ENCODE measurements at regions not wholly inside any gene's neighbourhood (a gene's known extent, or its start where the extent isn't known, plus 50 kb on each side); places are given as distances from the start of the nearest gene placed in this dataset.

DNA sequence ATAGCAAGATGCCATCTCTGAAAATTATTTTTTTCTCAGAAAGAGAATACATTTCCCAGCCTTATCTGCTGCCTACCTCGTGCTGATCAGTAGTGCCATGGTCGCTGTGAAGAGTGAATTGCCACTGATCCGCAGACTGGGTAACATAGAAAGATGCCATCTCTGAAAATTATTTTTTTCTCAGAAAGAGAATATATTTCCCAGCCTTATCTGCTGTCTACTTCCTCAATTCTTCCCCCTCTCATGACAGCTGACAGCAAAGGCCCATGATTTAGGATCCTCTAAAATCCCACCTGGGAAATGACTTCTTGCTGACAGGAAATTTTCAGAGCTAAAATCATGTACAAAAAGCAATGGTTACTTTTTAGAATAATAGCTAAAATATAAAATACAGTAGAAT is 92.5 kb upstream of the AHR start:
- TF ChIP-seq, protein P1, sequence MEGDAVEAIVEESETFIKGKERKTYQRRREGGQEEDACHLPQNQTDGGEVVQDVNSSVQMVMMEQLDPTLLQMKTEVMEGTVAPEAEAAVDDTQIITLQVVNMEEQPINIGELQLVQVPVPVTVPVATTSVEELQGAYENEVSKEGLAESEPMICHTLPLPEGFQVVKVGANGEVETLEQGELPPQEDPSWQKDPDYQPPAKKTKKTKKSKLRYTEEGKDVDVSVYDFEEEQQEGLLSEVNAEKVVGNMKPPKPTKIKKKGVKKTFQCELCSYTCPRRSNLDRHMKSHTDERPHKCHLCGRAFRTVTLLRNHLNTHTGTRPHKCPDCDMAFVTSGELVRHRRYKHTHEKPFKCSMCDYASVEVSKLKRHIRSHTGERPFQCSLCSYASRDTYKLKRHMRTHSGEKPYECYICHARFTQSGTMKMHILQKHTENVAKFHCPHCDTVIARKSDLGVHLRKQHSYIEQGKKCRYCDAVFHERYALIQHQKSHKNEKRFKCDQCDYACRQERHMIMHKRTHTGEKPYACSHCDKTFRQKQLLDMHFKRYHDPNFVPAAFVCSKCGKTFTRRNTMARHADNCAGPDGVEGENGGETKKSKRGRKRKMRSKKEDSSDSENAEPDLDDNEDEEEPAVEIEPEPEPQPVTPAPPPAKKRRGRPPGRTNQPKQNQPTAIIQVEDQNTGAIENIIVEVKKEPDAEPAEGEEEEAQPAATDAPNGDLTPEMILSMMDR (IDR thresholded peaks at IDR 0.05) = no peak
- TF ChIP-seq MAZ (IDR thresholded peaks at IDR 0.05; ENCODE audit: borderline replicate concordance, low read depth, low read length) (no peak), PHF8 (IDR thresholded peaks at IDR 0.05; ENCODE audit: borderline replicate concordance, low read depth) (no peak), CHD4 (IDR thresholded peaks at IDR 0.05; ENCODE audit: borderline replicate concordance) (no peak), POLR2A (IDR thresholded peaks at IDR 0.05; ENCODE audit: low read length) (no peak), HOXB5 (CRISPR knock-in tag; IDR thresholded peaks at IDR 0.05) (no peak), NR3C1 (IDR thresholded peaks at IDR 0.05) (no peak), FOSB (CRISPR knock-in tag; IDR thresholded peaks at IDR 0.05) (no peak), RAD21 (conservative IDR thresholded peaks at IDR 0.05 in 1 of 2, IDR thresholded peaks at IDR 0.05 in 1 of 2) (no peak), JUNB (IDR thresholded peaks at IDR 0.05) (no peak), RNF2 (IDR thresholded peaks at IDR 0.05; ENCODE audit: borderline replicate concordance, low read depth) (no peak)
- TF ChIP-seq, protein P2, sequence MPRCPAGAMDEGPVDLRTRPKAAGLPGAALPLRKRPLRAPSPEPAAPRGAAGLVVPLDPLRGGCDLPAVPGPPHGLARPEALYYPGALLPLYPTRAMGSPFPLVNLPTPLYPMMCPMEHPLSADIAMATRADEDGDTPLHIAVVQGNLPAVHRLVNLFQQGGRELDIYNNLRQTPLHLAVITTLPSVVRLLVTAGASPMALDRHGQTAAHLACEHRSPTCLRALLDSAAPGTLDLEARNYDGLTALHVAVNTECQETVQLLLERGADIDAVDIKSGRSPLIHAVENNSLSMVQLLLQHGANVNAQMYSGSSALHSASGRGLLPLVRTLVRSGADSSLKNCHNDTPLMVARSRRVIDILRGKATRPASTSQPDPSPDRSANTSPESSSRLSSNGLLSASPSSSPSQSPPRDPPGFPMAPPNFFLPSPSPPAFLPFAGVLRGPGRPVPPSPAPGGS (IDR thresholded peaks at IDR 0.05) = no peak
- TF ChIP-seq, protein P3, sequence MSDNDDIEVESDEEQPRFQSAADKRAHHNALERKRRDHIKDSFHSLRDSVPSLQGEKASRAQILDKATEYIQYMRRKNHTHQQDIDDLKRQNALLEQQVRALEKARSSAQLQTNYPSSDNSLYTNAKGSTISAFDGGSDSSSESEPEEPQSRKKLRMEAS (IDR thresholded peaks at IDR 0.05) = no peak
